Coronary artery (tissue), 2 donors: ENCODE measurements at regions not wholly inside any gene's neighbourhood (a gene's known extent, or its start where the extent isn't known, plus 50 kb on each side); places are given as distances from the start of the nearest gene placed in this dataset.
"Not testable (repeated sequence)": the region's sequence is repeated elsewhere in the genome, so short reads cannot be mapped to it uniquely, and the experiment has no call there.

Experiments used
- DNase-seq: peaks from one replicate; pipeline ENCODE4 v3.0.0-alpha.2; 2017; ENCODE audit warnings: low spot score
- H3K27ac ChIP-seq, 2 donors: fragments of 200-600 bp; sonication (generic); one replicate each; pipeline ENCODE4 v1.5.1; 2016 to 2019
- H3K4me3 ChIP-seq: fragments of 200-600 bp; sonication (generic); 2 replicates; pipeline ENCODE4 v1.5.1; 2016; ENCODE audit warnings: mild to moderate bottlenecking, moderate library complexity
- TF ChIP-seq, protein P1 (sequence below): fragments of 200-600 bp; sonication (generic); IDR thresholded peaks from one replicate; pipeline ENCODE4 v1.5.1; 2019; ENCODE audit warnings: antibody characterized with exemption

GRCh38 chr17:83204230-83204725 lies 124.9 kb downstream of the METRNL start:
- Histone ChIP-seq H3K4me3 (no peak overlapping the region), H3K27ac (peak overlapping the region; percentile 83 to 94)
- TF ChIP-seq, protein P1, sequence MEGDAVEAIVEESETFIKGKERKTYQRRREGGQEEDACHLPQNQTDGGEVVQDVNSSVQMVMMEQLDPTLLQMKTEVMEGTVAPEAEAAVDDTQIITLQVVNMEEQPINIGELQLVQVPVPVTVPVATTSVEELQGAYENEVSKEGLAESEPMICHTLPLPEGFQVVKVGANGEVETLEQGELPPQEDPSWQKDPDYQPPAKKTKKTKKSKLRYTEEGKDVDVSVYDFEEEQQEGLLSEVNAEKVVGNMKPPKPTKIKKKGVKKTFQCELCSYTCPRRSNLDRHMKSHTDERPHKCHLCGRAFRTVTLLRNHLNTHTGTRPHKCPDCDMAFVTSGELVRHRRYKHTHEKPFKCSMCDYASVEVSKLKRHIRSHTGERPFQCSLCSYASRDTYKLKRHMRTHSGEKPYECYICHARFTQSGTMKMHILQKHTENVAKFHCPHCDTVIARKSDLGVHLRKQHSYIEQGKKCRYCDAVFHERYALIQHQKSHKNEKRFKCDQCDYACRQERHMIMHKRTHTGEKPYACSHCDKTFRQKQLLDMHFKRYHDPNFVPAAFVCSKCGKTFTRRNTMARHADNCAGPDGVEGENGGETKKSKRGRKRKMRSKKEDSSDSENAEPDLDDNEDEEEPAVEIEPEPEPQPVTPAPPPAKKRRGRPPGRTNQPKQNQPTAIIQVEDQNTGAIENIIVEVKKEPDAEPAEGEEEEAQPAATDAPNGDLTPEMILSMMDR, result no peak
- DNase-seq, result no peak

DNA sequence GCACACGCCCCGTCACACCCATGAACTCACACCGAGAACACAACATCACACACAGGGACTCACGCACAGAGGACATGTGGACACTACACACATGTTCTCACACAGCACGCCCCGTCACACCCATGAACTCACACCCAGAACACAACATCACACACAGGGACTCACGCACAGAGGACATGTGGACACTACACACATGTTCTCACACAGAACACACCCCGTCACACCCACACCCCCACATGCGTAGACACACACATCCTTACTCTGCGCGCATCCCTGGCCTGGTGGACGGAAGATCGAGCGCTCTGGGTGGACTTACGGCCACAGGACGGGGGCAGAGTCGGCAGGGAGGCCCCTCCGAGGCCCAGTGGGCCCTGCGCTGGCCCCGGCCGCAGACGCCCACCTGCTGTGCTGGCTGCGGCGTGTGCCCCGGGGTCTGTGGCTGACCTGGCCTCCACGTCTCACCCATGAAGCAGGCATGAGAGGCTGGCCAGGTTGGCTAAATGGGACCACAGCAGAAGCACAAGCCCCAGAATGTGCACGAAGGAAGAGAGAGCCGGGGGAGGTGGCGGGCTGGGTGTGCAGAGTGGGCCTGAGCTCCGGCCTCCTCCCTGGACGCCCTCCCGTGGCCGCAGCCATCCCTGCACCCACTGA lies 125.5 kb downstream of the METRNL start:
- H3K4me3 ChIP-seq, DNase-seq: not testable (repeated sequence)
- peak overlapping the region in 1 of 2 donors; percentile 94 for H3K27ac ChIP-seq

GRCh38 chr17:83205387-83206035 lies 126.1 kb downstream of the METRNL start:
- not testable (repeated sequence) for DNase-seq, H3K4me3 ChIP-seq
- H3K27ac ChIP-seq, result peak overlapping the region in 1 of 2 donors; percentile 94
- TF ChIP-seq, protein P1, result peak; percentile 77

GRCh38 chr17:83206036-83206394 lies 126.6 kb downstream of the METRNL start:
- not testable (repeated sequence) for H3K4me3 ChIP-seq, DNase-seq, H3K27ac ChIP-seq

DNA sequence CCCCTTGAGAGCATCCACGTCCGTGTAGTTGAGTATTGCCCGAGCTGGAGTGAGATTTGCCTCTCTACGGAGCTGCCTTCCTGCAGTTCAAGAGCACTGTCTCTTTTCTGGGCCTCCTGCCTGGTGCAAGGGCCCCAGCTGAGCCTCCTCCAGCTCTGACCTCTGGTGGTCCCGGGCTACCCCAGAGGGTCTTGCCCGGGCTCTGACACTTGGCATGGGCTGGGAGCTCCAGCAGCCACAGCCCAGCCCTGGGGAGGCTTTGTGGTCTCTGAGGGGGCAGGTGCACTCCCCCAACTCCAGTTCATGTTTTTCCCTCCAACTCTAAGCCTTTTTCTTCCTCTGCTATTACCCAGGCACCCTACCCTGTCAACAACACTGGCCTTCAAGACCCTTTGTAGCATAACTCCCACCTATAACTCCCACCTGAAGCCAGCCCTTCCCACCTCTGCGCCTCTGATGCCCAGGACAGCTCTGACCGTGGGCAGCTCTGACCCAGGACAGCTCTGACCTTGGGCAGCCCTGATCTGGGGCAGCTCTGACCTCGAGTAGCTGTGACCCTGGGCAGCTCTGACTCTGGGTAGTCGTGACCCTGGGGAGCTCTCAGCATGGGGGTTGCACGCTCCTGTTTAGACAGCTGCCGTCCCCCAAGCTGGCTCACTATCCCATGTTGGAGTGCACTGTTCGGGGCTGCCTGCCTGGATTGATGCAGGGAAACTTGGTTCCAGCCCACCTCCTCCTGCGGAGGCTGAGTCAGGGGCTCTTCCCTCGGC lies 127.6 kb downstream of the METRNL start:
- H3K27ac ChIP-seq, H3K4me3 ChIP-seq, DNase-seq: not testable (repeated sequence)

- not testable (repeated sequence) for H3K27ac ChIP-seq
- peak; percentile 97 for DNase-seq
These were observed 167.6 kb downstream of the METRNL start for GRCh38 chr17:83247001-83247400.

More at GRCh38 chr17:83247001-83247400, 167.6 kb downstream of the METRNL start:
- H3K4me3 ChIP-seq, result not testable (repeated sequence)
